ENCODE measurements at regions not wholly inside any gene's neighbourhood (a gene's known extent, or its start where the extent isn't known, plus 50 kb on each side); places are given as distances from the start of the nearest gene placed in this dataset.

DNA sequence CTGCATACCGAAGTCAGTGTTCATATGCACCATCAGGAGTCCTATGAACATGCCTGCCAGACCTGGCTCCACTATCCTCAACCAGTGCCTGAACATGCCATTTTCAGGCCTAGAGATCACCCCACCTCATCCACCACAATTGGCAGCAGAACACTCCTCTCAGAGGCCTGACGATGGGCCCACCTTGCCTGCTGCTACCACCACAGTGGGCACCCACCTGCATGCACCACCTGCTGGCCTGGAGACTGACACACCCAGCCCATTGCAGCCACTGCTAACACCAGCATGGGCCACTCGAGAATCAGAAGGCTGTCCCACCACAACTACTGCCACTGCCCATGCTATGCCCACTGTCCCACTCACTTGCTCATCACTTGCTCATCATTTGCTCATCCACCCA is 130.7 kb upstream of the FAM13C start:
- Mint-ChIP-seq H3K27me3 (ENCODE audit: unreplicated experiment) (peaks cover 56% of the 10 kb centered on the region), H3K4me1 (ENCODE audit: low read depth, unreplicated experiment) (no peaks in the 10 kb centered on the region), H3K36me3 (ENCODE audit: insufficient read depth, unreplicated experiment) (no peaks in the 10 kb centered on the region), H3K4me3 (ENCODE audit: low read depth, unreplicated experiment) (no peak overlapping the region), H3K27ac (ENCODE audit: unreplicated experiment) (no peak overlapping the region), H3K9me3 (ENCODE audit: low read depth, unreplicated experiment) (peaks cover 6% of the 10 kb centered on the region)
- BruUV-seq (replicated peaks), result no TSS peak
- intact Hi-C loops (cut with micrococcal nuclease; ENCODE audit: unreplicated experiment), result no loop called here
- no peak for TF ChIP-seq CTCF (IDR thresholded peaks at IDR 0.05; ENCODE audit: unreplicated experiment)
- CTCF ChIA-PET, result no interaction called here
- no peak for DNase-seq

GRCh38 chr10:59479426-59479825 is 117.1 kb upstream of the FAM13C start:
- no TSS peak for BruUV-seq (replicated peaks)

DNA sequence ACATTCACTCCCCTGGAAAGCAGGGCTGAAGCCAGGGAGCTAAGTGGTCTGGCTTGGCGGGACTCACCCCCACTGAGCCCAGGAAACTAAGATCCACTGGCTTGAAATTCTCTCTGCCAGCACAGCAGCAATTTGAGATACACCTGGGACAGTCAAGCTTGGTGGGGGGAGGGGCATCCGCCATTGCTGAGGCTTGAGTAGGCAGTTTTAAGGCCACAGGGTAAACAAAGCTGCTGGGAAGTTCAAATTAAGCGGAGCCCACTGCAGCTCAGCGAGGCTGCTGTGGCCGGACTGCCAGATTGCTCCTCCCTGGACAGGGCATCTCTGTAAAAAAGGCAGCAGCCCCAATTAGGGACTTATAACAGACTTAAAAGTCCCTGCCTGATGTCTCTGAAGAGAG is 108.2 kb upstream of the FAM13C start:
- DNase-seq, result no peak
- CTCF ChIA-PET, result interaction anchor here (0.6 kb wide), 1 partner anchor 17 kb away, joined by 3 read pairs; no protein-coding TSS in a partner anchor
- no TSS peak for BruUV-seq (replicated peaks)
- no peak for TF ChIP-seq CTCF (IDR thresholded peaks at IDR 0.05; ENCODE audit: unreplicated experiment)
- Mint-ChIP-seq H3K27me3 (ENCODE audit: unreplicated experiment) (peaks cover 70% of the 10 kb centered on the region), H3K9me3 (ENCODE audit: low read depth, unreplicated experiment) (peaks cover 3% of the 10 kb centered on the region), H3K4me3 (ENCODE audit: low read depth, unreplicated experiment) (no peak overlapping the region), H3K4me1 (ENCODE audit: low read depth, unreplicated experiment) (no peaks in the 10 kb centered on the region), H3K36me3 (ENCODE audit: insufficient read depth, unreplicated experiment) (no peaks in the 10 kb centered on the region), H3K27ac (ENCODE audit: unreplicated experiment) (no peak overlapping the region)
- intact Hi-C loops (cut with micrococcal nuclease; ENCODE audit: unreplicated experiment), result no loop called here

More at GRCh38 chr10:59479426-59479825, 117.1 kb upstream of the FAM13C start:
- H3K4me3 Mint-ChIP-seq (ENCODE audit: low read depth, unreplicated experiment), result no peak overlapping the region
- intact Hi-C loops (cut with micrococcal nuclease; ENCODE audit: unreplicated experiment), result no loop called here
- H3K4me1 Mint-ChIP-seq (ENCODE audit: low read depth, unreplicated experiment), result no peaks in the 10 kb centered on the region
- no peaks in the 10 kb centered on the region for H3K36me3 Mint-ChIP-seq (ENCODE audit: insufficient read depth, unreplicated experiment)
- peaks cover 59% of the 10 kb centered on the region for H3K27me3 Mint-ChIP-seq (ENCODE audit: unreplicated experiment)
- CTCF ChIA-PET, result no interaction called here
- H3K9me3 Mint-ChIP-seq (ENCODE audit: low read depth, unreplicated experiment), result no peaks in the 10 kb centered on the region
- DNase-seq, result no peak
- no peak for TF ChIP-seq CTCF (IDR thresholded peaks at IDR 0.05; ENCODE audit: unreplicated experiment)
- H3K27ac Mint-ChIP-seq (ENCODE audit: unreplicated experiment), result no peak overlapping the region

GRCh38 chr10:59465088-59465487 is 102.7 kb upstream of the FAM13C start:
- no peak overlapping the region for H3K4me3 Mint-ChIP-seq (ENCODE audit: low read depth, unreplicated experiment)
- H3K36me3 Mint-ChIP-seq (ENCODE audit: insufficient read depth, unreplicated experiment), result no peaks in the 10 kb centered on the region
- peak; percentile 6 for DNase-seq
- H3K9me3 Mint-ChIP-seq (ENCODE audit: low read depth, unreplicated experiment), result no peaks in the 10 kb centered on the region
- CTCF ChIA-PET, result no interaction called here
- peaks cover 31% of the 10 kb centered on the region for H3K27me3 Mint-ChIP-seq (ENCODE audit: unreplicated experiment)
- H3K27ac Mint-ChIP-seq (ENCODE audit: unreplicated experiment), result no peak overlapping the region
- H3K4me1 Mint-ChIP-seq (ENCODE audit: low read depth, unreplicated experiment), result no peaks in the 10 kb centered on the region
- intact Hi-C loops (cut with micrococcal nuclease; ENCODE audit: unreplicated experiment), result loop anchor here (1.0 kb wide), 1 partner anchor 225 kb away; no protein-coding TSS in a partner anchor
- BruUV-seq (replicated peaks), result no TSS peak
- no peak for TF ChIP-seq CTCF (IDR thresholded peaks at IDR 0.05; ENCODE audit: unreplicated experiment)
